HEK293 (cell line): ENCODE measurements at regions not wholly inside any gene's neighbourhood (a gene's known extent, or its start where the extent isn't known, plus 50 kb on each side); places are given as distances from the start of the nearest gene placed in this dataset.

Experiments used
- CTCF ChIA-PET: fragments of 350-600 bp; formaldehyde crosslinking; extraction: SDS; loops from one replicate; lab custom pipeline; 2021; ENCODE audit warnings: antibody characterized with exemption; lab: Yijun Ruan, JAX
- POLR2A ChIA-PET: fragments of 300-600 bp; formaldehyde crosslinking; extraction: SDS; loops from one replicate; lab custom pipeline; 2020; ENCODE audit warnings: antibody characterized with exemption, inconsistent platforms; lab: Yijun Ruan, JAX
- H3K27ac ChIP-seq: fragments of 200-500 bp; sonication (Bioruptor generic); 2 replicates; pipeline ENCODE4 v1.5.1; 2014; ENCODE audit warnings: low read depth, low read length, control low read depth, inconsistent platforms; ENCODE audit errors: extremely low read depth
- H3K36me3 ChIP-seq, 2 experiments: fragments of 200-500 bp in 1 of 2; sonication (Bioruptor generic) in 1 of 2; 1 replicate in 1 of 2; 2 replicates in 1 of 2; pipeline ENCODE4 v1.5.1; 2014 to 2017; ENCODE audit warnings: inconsistent platforms in 2 of 2, low read length in 2 of 2; ENCODE audit not compliant: control insufficient read depth in 2 of 2, insufficient read depth in 1 of 2
- H3K4me1 ChIP-seq: fragments of 200-500 bp; sonication (Bioruptor generic); 2 replicates; pipeline ENCODE4 v1.5.1; 2014; ENCODE audit warnings: mild to moderate bottlenecking, low read length, inconsistent platforms; ENCODE audit not compliant: control insufficient read depth, insufficient read depth
- H3K4me3 ChIP-seq: 2 replicates; pipeline ENCODE4 v1.5.1; 2011; ENCODE audit warnings: low read depth, mild to moderate bottlenecking, control low read depth, low read length, moderate library complexity
- H3K9me3 ChIP-seq: fragments of 200-500 bp; sonication (Bioruptor generic); 2 replicates; pipeline ENCODE4 v1.5.1; 2014; ENCODE audit warnings: low read depth, low read length, inconsistent platforms; ENCODE audit not compliant: control insufficient read depth, insufficient read depth
- GLI2 ChIP-seq: fragments of 450-650 bp; formaldehyde crosslinking; IDR thresholded peaks from 2 replicates; pipeline ENCODE4; 2017; ENCODE audit warnings: missing biosample characterization, missing genetic modification characterization, low read depth, borderline replicate concordance
- HOXA7 ChIP-seq: sonication (generic); formaldehyde crosslinking; IDR thresholded peaks from 2 replicates; pipeline ENCODE4 v1.8.1; 2022; ENCODE audit warnings: missing genetic modification reagents, borderline replicate concordance
- KLF1 ChIP-seq: fragments of 450-650 bp; formaldehyde crosslinking; IDR thresholded peaks from 2 replicates; pipeline ENCODE4 v1.5.1; 2016; ENCODE audit warnings: missing biosample characterization, missing genetic modification characterization
- MYNN ChIP-seq: fragments of 450-650 bp; formaldehyde crosslinking; IDR thresholded peaks from 2 replicates; pipeline ENCODE4 v1.5.1; 2016; ENCODE audit warnings: missing biosample characterization, missing genetic modification characterization, borderline replicate concordance
- PRDM2 ChIP-seq: fragments of 450-650 bp; formaldehyde crosslinking; IDR thresholded peaks from 2 replicates; pipeline ENCODE4 v1.5.1; 2016; ENCODE audit warnings: missing biosample characterization, missing genetic modification characterization, borderline replicate concordance
- SCRT1 ChIP-seq: fragments of 450-650 bp; formaldehyde crosslinking; IDR thresholded peaks from 2 replicates; pipeline ENCODE4 v1.5.1; 2016; ENCODE audit warnings: missing biosample characterization, missing genetic modification characterization, borderline replicate concordance
- YY2 ChIP-seq: fragments of 450-650 bp; formaldehyde crosslinking; IDR thresholded peaks from 2 replicates; pipeline ENCODE4 v1.5.1; 2016; ENCODE audit warnings: missing biosample characterization, missing genetic modification characterization
- ZBTB1 ChIP-seq: fragments of 450-650 bp; formaldehyde crosslinking; IDR thresholded peaks from 2 replicates; pipeline ENCODE4 v1.5.1; 2016; ENCODE audit warnings: missing biosample characterization, missing genetic modification characterization
- ZBTB48 ChIP-seq: fragments of 450-650 bp; formaldehyde crosslinking; IDR thresholded peaks from 2 replicates; pipeline ENCODE4 v1.5.1; 2016; ENCODE audit warnings: missing biosample characterization, missing genetic modification characterization
- ZBTB7A ChIP-seq: fragments of 450-650 bp; formaldehyde crosslinking; IDR thresholded peaks from 2 replicates; pipeline ENCODE4 v1.5.1; 2016; ENCODE audit warnings: low read depth, missing biosample characterization, missing genetic modification characterization
- ZNF155 ChIP-seq: fragments of 450-650 bp; formaldehyde crosslinking; IDR thresholded peaks from 2 replicates; pipeline ENCODE4 v1.5.1; 2016; ENCODE audit warnings: missing biosample characterization, missing genetic modification characterization
- ZNF157 ChIP-seq: fragments of 450-650 bp; formaldehyde crosslinking; IDR thresholded peaks from 2 replicates; pipeline ENCODE4 v1.5.1; 2016; ENCODE audit warnings: missing biosample characterization, missing genetic modification characterization
- ZNF2 ChIP-seq: fragments of 450-650 bp; formaldehyde crosslinking; IDR thresholded peaks from 2 replicates; pipeline ENCODE4 v1.5.1; 2016; ENCODE audit warnings: missing biosample characterization, missing genetic modification characterization
- ZNF23 ChIP-seq: fragments of 450-650 bp; formaldehyde crosslinking; IDR thresholded peaks from 2 replicates; pipeline ENCODE4 v1.5.1; 2016; ENCODE audit warnings: missing biosample characterization, missing genetic modification characterization, borderline replicate concordance
- ZNF292 ChIP-seq: fragments of 450-650 bp; formaldehyde crosslinking; IDR thresholded peaks from 2 replicates; pipeline ENCODE4 v1.5.1; 2016; ENCODE audit warnings: low read depth, missing biosample characterization, missing genetic modification characterization, borderline replicate concordance
- ZNF335 ChIP-seq: fragments of 450-650 bp; formaldehyde crosslinking; conservative IDR thresholded peaks from 2 replicates; pipeline ENCODE4 v1.5.1; 2016; ENCODE audit warnings: missing biosample characterization, missing genetic modification characterization
- ZNF354C ChIP-seq: fragments of 450-650 bp; formaldehyde crosslinking; IDR thresholded peaks from 2 replicates; pipeline ENCODE4 v1.5.1; 2016; ENCODE audit warnings: missing biosample characterization, missing genetic modification characterization, low read depth, borderline replicate concordance
- ZNF391 ChIP-seq: fragments of 450-650 bp; formaldehyde crosslinking; IDR thresholded peaks from 2 replicates; pipeline ENCODE4 v1.5.1; 2016; ENCODE audit warnings: low read depth, missing biosample characterization, missing genetic modification characterization, borderline replicate concordance
- ZNF473 ChIP-seq: fragments of 450-650 bp; formaldehyde crosslinking; IDR thresholded peaks from 2 replicates; pipeline ENCODE4 v1.5.1; 2017; ENCODE audit warnings: missing biosample characterization, missing genetic modification characterization
- ZNF510 ChIP-seq: fragments of 450-650 bp; formaldehyde crosslinking; IDR thresholded peaks from 2 replicates; pipeline ENCODE4 v1.5.1; 2018; ENCODE audit warnings: mild to moderate bottlenecking, missing genetic modification characterization, missing biosample characterization; ENCODE audit not compliant: insufficient replicate concordance
- ZNF548 ChIP-seq: fragments of 450-650 bp; formaldehyde crosslinking; IDR thresholded peaks from 2 replicates; pipeline ENCODE4 v1.5.1; 2016; ENCODE audit warnings: missing biosample characterization, missing genetic modification characterization
- ZNF555 ChIP-seq: fragments of 450-650 bp; formaldehyde crosslinking; conservative IDR thresholded peaks from 2 replicates; pipeline ENCODE4 v1.5.1; 2017; ENCODE audit warnings: missing biosample characterization, mild to moderate bottlenecking, missing genetic modification characterization, inconsistent platforms
- ZNF610 ChIP-seq: fragments of 450-650 bp; formaldehyde crosslinking; IDR thresholded peaks from 2 replicates; pipeline ENCODE4 v1.5.1; 2016; ENCODE audit warnings: missing biosample characterization, missing genetic modification characterization, borderline replicate concordance
- ZNF843 ChIP-seq: fragments of 450-650 bp; formaldehyde crosslinking; IDR thresholded peaks from 2 replicates; pipeline ENCODE4 v1.5.1; 2016; ENCODE audit warnings: missing biosample characterization, missing genetic modification characterization
- ZXDB ChIP-seq: fragments of 450-650 bp; formaldehyde crosslinking; IDR thresholded peaks from 2 replicates; pipeline ENCODE4 v1.5.1; 2016; ENCODE audit warnings: missing biosample characterization, missing genetic modification characterization
- TF ChIP-seq, protein P1 (sequence below): fragments of 450-650 bp; formaldehyde crosslinking; IDR thresholded peaks from 2 replicates; pipeline ENCODE4 v1.5.1; 2016; ENCODE audit warnings: missing biosample characterization, missing genetic modification characterization

DNA sequence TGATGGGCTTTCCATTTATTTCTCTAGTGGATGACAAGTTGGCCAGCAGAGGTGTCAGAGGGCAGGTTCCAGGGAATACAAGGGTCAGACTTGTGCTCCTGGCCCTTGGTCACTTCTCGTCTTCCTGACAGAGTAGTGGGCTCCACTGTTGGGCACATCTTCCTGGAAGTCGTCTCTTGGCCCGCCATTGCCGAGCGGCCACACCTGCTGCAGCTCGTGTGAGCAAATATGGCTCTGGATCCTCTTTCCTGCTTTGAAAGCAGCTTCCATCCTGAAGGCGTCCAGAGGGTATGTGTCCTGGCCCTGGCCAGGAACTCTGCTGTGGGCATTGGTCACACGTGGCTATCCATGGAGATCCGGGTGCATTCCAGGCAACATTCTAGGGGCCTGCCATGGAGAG lies 100.2 kb downstream of the SNRPN start:
- H3K9me3 ChIP-seq, result no peaks in the 10 kb centered on the region
- H3K4me1 ChIP-seq, result no peaks in the 10 kb centered on the region
- H3K36me3 ChIP-seq, result no peaks in the 10 kb centered on the region
- TF ChIP-seq ZNF391, result no peak
- TF ChIP-seq ZXDB, result no peak
- no peak for TF ChIP-seq KLF1
- no peak for TF ChIP-seq GLI2 (tag by site-specific recombination)
- TF ChIP-seq PRDM2 (tag by site-specific recombination), result no peak
- no peak for TF ChIP-seq ZNF2 (tag by site-specific recombination)
- no peak for TF ChIP-seq ZBTB1
- TF ChIP-seq ZBTB48 (tag by site-specific recombination), result no peak
- no peak for TF ChIP-seq ZNF548 (tag by site-specific recombination)
- no peak for TF ChIP-seq YY2 (tag by site-specific recombination)
- no peak for TF ChIP-seq HOXA7 (CRISPR knock-in tag)
- POLR2A ChIA-PET, result no interaction called here
- CTCF ChIA-PET, result no interaction called here
- H3K4me3 ChIP-seq, result no peak overlapping the region
- no peak overlapping the region for H3K27ac ChIP-seq

DNA sequence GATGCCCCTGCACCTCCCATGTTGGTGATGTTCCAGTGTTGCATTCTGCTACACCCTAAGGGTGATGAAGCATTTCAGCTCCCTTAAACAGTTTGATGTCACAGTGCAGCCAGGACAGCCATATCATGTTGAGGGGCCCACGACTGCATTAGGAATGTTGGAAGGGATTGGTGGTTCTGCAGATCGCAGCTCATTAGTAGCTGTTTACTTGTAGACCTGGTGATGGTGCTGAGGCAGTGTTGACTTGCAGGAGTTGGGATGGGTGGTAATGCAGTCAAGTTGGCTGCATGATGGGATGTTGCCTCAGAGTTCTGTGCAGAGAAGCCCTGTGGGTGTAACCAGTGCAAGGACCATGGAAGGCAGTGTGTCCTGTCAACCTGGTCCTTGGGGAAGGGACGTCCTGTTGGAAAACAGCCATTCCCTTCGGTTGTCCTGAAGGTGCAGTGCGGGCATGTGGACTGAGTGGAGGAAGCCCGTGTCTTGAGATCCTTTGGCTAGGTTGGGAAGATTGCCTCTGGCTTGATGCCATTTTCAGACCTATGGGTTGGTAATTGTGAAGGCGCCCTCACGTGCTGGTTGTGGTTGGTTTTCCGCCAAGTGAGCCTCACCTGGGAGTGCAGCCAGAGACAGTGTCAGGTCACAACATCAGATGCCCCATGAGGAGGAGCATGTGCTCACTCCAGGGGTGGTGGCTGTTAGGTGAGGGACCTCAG lies 100.7 kb downstream of the SNRPN start:
- ChIA-PET CTCF (no interaction called here), POLR2A (no interaction called here)
- TF ChIP-seq ZNF157 (tag by site-specific recombination) (no peak), ZNF335 (no peak), ZNF292 (tag by site-specific recombination) (no peak), ZNF155 (tag by site-specific recombination) (no peak), ZNF473 (no peak), ZNF555 (tag by site-specific recombination) (no peak), ZNF23 (tag by site-specific recombination) (no peak), ZBTB7A (tag by site-specific recombination) (no peak), ZNF843 (no peak), ZNF354C (tag by site-specific recombination) (no peak), ZNF510 (tag by site-specific recombination) (no peak), ZNF610 (no peak), MYNN (no peak), SCRT1 (tag by site-specific recombination) (no peak)
- TF ChIP-seq, protein P1, sequence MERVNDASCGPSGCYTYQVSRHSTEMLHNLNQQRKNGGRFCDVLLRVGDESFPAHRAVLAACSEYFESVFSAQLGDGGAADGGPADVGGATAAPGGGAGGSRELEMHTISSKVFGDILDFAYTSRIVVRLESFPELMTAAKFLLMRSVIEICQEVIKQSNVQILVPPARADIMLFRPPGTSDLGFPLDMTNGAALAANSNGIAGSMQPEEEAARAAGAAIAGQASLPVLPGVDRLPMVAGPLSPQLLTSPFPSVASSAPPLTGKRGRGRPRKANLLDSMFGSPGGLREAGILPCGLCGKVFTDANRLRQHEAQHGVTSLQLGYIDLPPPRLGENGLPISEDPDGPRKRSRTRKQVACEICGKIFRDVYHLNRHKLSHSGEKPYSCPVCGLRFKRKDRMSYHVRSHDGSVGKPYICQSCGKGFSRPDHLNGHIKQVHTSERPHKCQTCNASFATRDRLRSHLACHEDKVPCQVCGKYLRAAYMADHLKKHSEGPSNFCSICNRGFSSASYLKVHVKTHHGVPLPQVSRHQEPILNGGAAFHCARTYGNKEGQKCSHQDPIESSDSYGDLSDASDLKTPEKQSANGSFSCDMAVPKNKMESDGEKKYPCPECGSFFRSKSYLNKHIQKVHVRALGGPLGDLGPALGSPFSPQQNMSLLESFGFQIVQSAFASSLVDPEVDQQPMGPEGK (tag by site-specific recombination), result no peak
- Histone ChIP-seq H3K27ac (no peak overlapping the region), H3K4me1 (no peaks in the 10 kb centered on the region), H3K9me3 (no peaks in the 10 kb centered on the region), H3K36me3 (no peaks in the 10 kb centered on the region), H3K4me3 (no peak overlapping the region)
